Transverse colon (tissue), 4 donors: ENCODE measurements at regions not wholly inside any gene's neighbourhood (a gene's known extent, or its start where the extent isn't known, plus 50 kb on each side); places are given as distances from the start of the nearest gene placed in this dataset.
"Not testable (repeated sequence)": the region's sequence is repeated elsewhere in the genome, so short reads cannot be mapped to it uniquely, and the experiment has no call there.

Experiments used
- DNase-seq: peaks from one replicate; pipeline ENCODE4 v3.0.0-alpha.2; 2019
- H3K27ac ChIP-seq, 4 donors: fragments of 200-600 bp; sonication (generic); 2 replicates each; pipeline ENCODE4 v1.5.1; 2016 to 2018; ENCODE audit warnings: inconsistent platforms in 4 of 4
- H3K27me3 ChIP-seq: fragments of 200-600 bp; sonication (generic); 2 replicates; pipeline ENCODE4 v1.5.1; 2017; ENCODE audit warnings: inconsistent platforms
- H3K36me3 ChIP-seq, 4 donors: fragments of 200-600 bp; sonication (generic); 2 replicates each; pipeline ENCODE4 v1.5.1; 2017 to 2019; ENCODE audit warnings: inconsistent platforms in 4 of 4
- H3K4me1 ChIP-seq, 4 donors: fragments of 200-600 bp; sonication (generic); 2 replicates each; pipeline ENCODE4 v1.5.1; 2017 to 2020; ENCODE audit warnings: inconsistent platforms in 4 of 4
- H3K4me3 ChIP-seq, 4 donors: fragments of 200-600 bp; sonication (generic); 1 replicate in 1 of 4; 2 replicates in 3 of 4; pipeline versions ENCODE4 v1.5.1 to v1.6.1; 2017 to 2019; ENCODE audit warnings: inconsistent platforms in 4 of 4
- H3K9me3 ChIP-seq, 2 donors: fragments of 200-600 bp; sonication (generic); 2 replicates each; pipeline ENCODE4 v1.5.1; 2017 to 2019; ENCODE audit warnings: inconsistent platforms in 2 of 2
- CTCF ChIP-seq, 5 experiments: fragments of 200-600 bp in 3 of 5; fragments of 450-650 bp in 2 of 5; sonication (generic) in 3 of 5; IDR thresholded peaks; 1 replicate in 2 of 5; 2 replicates in 3 of 5; pipeline ENCODE4 v1.5.1; 2016 to 2017; ENCODE audit warnings: antibody characterized with exemption in 5 of 5, inconsistent platforms in 3 of 5, mild to moderate bottlenecking in 2 of 5, moderate library complexity in 1 of 5
- EP300 ChIP-seq: sonication (generic); formaldehyde crosslinking; IDR thresholded peaks from one replicate; pipeline ENCODE4 v1.6.1; 2017; ENCODE audit warnings: antibody characterized with exemption, low read depth
- POLR2A ChIP-seq: fragments of 450-650 bp; IDR thresholded peaks from one replicate; pipeline ENCODE4 v1.6.1; 2016; ENCODE audit warnings: antibody characterized with exemption, mild to moderate bottlenecking, moderate library complexity
- POLR2AphosphoS5 ChIP-seq, 3 donors: sonication (generic); formaldehyde crosslinking; IDR thresholded peaks; one replicate each; pipeline ENCODE4 v1.6.1; 2016; ENCODE audit warnings: antibody characterized with exemption in 3 of 3
- WGBS, 2 donors: methylation state at CpG; one replicate each; pipeline ENCODE4 v1.1.5; 2018; ENCODE audit warnings: low coverage in 1 of 2; 5-methylcytosine and 5-hydroxymethylcytosine counted together
- in situ Hi-C, 4 donors: fragments of 200-750 bp; cut with MboI; loops; one replicate each; pipeline versions ENCODE4 v1.15.0 to v1.15.1; 2017; ENCODE audit warnings: low sequenced_read_pairs in 3 of 4, low pct_ligation_motif_present in 1 of 4, low pct_unique_long_range_greater_than_20kb in 1 of 4
- intact Hi-C: fragments of 100-400 bp; cut with DNase I; formaldehyde crosslinking; loops from one replicate; pipeline ENCODE4 v1.15.1; 2023; ENCODE audit warnings: low total_unique reads

GRCh38 chr6:11445146-11445545 lies 92.4 kb upstream of the TMEM170B start:
- intact Hi-C loops (no loop called here), in situ Hi-C loops (no loop called here)
- H3K4me3 ChIP-seq, result no peak overlapping the region
- 94 to 100% methylated on average over 2 of the region's 2 CpGs for WGBS, 2 donors
- H3K4me1 ChIP-seq, result peaks cover 0 to 4% (median 0%) of the 10 kb centered on the region in 4 donors
- no peaks in the 10 kb centered on the region for H3K27me3 ChIP-seq
- no peak for DNase-seq
- no peaks in the 10 kb centered on the region for H3K9me3 ChIP-seq
- no peaks in the 10 kb centered on the region for H3K36me3 ChIP-seq
- H3K27ac ChIP-seq, result no peak overlapping the region
- TF ChIP-seq EP300, result no peak
- TF ChIP-seq POLR2AphosphoS5 (IDR thresholded peaks at IDR 0.05), result no peak
- no peak for TF ChIP-seq POLR2A
- no peak for TF ChIP-seq CTCF (IDR thresholded peaks at IDR 0.05)

- DNase-seq, H3K27me3 ChIP-seq: not testable (repeated sequence)
- WGBS, 2 donors, result 78 to 86% methylated on average over 1 of the region's 1 CpG
These were observed 94.4 kb upstream of the TMEM170B start for GRCh38 chr6:11443125-11443524.

GRCh38 chr6:11442495-11442894 lies 95.1 kb upstream of the TMEM170B start:
- Histone ChIP-seq H3K4me3 (no peak overlapping the region), H3K27ac (no peak overlapping the region), H3K9me3 (no peaks in the 10 kb centered on the region), H3K27me3 (no peaks in the 10 kb centered on the region), H3K36me3 (no peaks in the 10 kb centered on the region), H3K4me1 (peaks cover 0 to 15% (median 3%) of the 10 kb centered on the region in 4 donors)
- TF ChIP-seq EP300 (no peak), CTCF (IDR thresholded peaks at IDR 0.05) (no peak), POLR2AphosphoS5 (IDR thresholded peaks at IDR 0.05) (no peak), POLR2A (no peak)
- in situ Hi-C loops, result no loop called here
- intact Hi-C loops, result no loop called here
- DNase-seq, result no peak
- 86% methylated on average over 2 of the region's 2 CpGs; no CpG with 5 or more reads in 1 of the 2 donors for WGBS, 2 donors

More at GRCh38 chr6:11443125-11443524, 94.4 kb upstream of the TMEM170B start:
- H3K4me1 ChIP-seq, result peaks cover 0 to 15% (median 3%) of the 10 kb centered on the region in 4 donors
- in situ Hi-C loops, H3K4me3 ChIP-seq, H3K27ac ChIP-seq, H3K9me3 ChIP-seq, H3K36me3 ChIP-seq, intact Hi-C loops: not testable (repeated sequence)

- H3K27me3 ChIP-seq, result no peaks in the 10 kb centered on the region
- intact Hi-C loops, result no loop called here
- H3K4me3 ChIP-seq, result no peak overlapping the region
- no peaks in the 10 kb centered on the region for H3K36me3 ChIP-seq
- WGBS, 2 donors, result 79 to 80% methylated on average over 2 of the region's 2 CpGs
- no peak for TF ChIP-seq CTCF (IDR thresholded peaks at IDR 0.05)
- TF ChIP-seq POLR2A, result no peak
- no peak for TF ChIP-seq EP300
- no peak for TF ChIP-seq POLR2AphosphoS5 (IDR thresholded peaks at IDR 0.05)
- H3K9me3 ChIP-seq, result no peaks in the 10 kb centered on the region
- H3K27ac ChIP-seq, result peak overlapping the region in 2 of 4 donors; percentile 3 to 11
- no peak for DNase-seq
- peaks cover 0 to 28% (median 12%) of the 10 kb centered on the region in 4 donors for H3K4me1 ChIP-seq
- in situ Hi-C loops, result no loop called here
These were observed 97.7 kb upstream of the TMEM170B start for GRCh38 chr6:11439876-11440275.

GRCh38 chr6:11439017-11439420 lies 98.5 kb upstream of the TMEM170B start:
- intact Hi-C loops (no loop called here), in situ Hi-C loops (no loop called here)
- no peak for DNase-seq
- no peak for TF ChIP-seq CTCF (IDR thresholded peaks at IDR 0.05)
- no peak for TF ChIP-seq POLR2A
- TF ChIP-seq POLR2AphosphoS5 (IDR thresholded peaks at IDR 0.05), result no peak
- TF ChIP-seq EP300, result no peak
- H3K9me3 ChIP-seq, result no peaks in the 10 kb centered on the region
- H3K4me3 ChIP-seq, result no peak overlapping the region
- H3K27me3 ChIP-seq, result no peaks in the 10 kb centered on the region
- H3K36me3 ChIP-seq, result no peaks in the 10 kb centered on the region
- H3K4me1 ChIP-seq, result peaks cover 0 to 35% (median 20%) of the 10 kb centered on the region in 4 donors
- peak overlapping the region in 1 of 4 donors; percentile 11 for H3K27ac ChIP-seq
- 8 to 46% methylated on average over 2 of the region's 2 CpGs for WGBS, 2 donors
